ENCODE measurements at regions not wholly inside any gene's neighbourhood (a gene's known extent, or its start where the extent isn't known, plus 50 kb on each side); places are given as distances from the start of the nearest gene placed in this dataset.
"Not testable (repeated sequence)": the region's sequence is repeated elsewhere in the genome, so short reads cannot be mapped to it uniquely, and the experiment has no call there.

DNA sequence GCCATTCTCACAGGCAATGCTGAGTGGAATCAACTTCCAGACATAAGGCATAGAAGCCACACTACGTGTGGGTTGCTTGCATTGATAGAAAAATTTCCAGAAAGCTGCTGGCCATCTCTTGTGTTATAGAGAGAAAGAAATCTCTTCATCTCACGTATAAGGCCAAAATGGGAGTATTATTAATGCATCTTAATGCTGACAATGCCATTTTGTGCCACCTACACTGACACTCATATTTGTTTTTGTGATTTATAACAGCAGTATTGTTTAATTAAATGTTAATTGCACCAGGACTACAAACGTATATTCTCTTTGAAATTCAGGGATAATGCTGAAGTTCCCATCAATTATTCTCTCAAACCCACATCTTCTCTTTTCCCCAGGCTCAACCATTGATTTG lies 56.1 kb upstream of the TMEM132D start:
- no peak for DNase-seq

- DNase-seq = no peak
Measured at GRCh38 chr12:129961091-129961490, 57.3 kb upstream of the TMEM132D start.

DNA sequence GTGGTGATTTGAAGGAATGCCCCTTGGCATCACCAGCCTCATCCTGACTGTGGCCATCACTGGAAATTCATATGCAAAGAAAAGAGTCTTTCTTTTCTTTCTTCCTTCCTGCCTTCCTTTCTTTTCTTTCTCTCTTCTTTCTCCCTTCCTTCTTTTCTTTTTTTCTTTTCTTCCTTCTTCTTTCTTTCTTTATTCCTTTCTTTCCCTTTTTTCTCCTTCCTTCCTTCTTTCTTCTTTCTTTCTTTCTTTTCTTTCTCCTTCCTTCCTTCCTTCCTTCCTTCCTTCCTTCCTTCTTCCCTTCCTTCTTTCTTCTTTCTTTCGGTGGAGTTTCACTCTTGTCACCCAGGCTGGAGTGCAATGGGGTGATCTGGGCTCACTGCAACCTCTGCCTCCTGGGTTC lies 58.0 kb upstream of the TMEM132D start:
- DNase-seq = no peak

GRCh38 chr12:129964300-129964699 lies 60.5 kb upstream of the TMEM132D start:
- no peak for DNase-seq

- DNase-seq = no peak
Measured at GRCh38 chr12:129964826-129965457, 61.1 kb upstream of the TMEM132D start.

GRCh38 chr12:129966146-129966995 lies 62.5 kb upstream of the TMEM132D start:
- DNase-seq = no peak

- DNase-seq = no peak
Measured at GRCh38 chr12:129971721-129972120, 67.9 kb upstream of the TMEM132D start.

DNA sequence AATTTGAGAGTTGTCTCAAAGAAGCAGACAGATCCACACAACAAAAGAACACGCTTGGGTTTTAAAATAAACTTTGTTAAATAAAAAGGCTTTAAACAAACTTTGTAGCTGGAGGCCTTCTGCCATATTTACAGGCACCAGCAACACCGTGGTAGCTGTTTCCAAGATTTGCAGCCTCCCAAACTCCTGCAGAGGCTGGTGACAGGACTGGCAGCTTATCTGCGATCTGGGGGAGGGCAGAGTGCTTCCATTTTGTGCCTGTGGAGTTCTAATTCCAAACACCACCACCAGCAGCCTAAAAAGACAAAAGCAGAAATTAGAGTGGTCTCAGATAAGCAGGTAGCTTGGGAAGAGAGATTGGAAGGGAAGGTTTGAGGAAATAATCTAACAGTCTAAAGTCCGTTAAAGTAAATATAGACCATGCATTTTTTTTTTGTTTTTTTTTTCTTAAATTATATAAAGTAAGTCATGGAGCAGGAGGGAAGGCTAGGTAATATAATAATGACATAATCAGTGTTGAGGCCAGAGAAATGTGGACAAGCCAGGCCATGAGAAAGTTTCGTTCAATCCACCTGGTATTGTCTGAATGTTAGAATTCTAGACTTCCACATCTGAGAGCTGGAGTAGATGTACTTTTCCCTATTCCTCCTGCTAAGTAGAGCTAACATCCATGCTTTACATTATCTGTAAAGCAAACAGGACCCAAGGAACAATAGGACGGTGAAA lies 69.6 kb upstream of the TMEM132D start:
- DNase-seq = no peak

DNA sequence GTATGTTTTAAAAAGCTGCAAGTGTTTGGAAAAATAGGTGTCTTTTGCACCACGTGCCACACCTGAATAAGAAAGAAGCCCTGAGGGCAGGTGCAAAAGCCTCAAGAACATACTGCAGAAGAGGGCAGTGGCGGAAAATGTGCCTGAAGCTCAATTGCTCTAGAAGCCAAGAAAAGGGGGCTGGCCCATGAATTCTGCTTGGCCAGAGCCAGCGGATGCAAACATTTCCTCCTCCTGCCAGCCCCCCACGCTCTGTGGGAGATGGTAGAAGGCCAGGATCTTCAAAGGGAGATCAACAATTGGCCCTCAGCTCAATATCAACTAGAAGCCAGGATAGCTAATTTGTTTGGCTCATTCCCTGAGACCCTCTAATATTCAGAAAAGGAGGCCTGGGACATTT lies 80.3 kb upstream of the TMEM132D start:
- DNase-seq = no peak

- no peak for DNase-seq
Measured at GRCh38 chr12:129987841-129988240, 84.0 kb upstream of the TMEM132D start.

DNA sequence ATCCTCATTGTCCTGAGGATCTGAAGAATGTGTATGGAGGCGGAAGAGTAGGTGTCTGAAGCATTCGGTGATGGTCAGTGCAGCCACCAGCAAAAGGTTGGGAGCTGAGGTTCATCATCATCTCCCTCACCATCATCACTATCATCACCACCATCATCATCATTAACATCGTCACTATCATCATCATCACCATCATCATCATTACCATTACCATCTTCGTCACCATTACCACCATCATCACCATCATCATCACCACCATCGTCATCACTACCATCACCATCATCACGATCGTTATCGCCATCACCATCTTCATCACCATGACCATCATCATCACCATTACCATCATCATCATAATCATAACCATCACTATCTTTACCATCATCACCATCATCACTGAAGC lies 90.8 kb upstream of the TMEM132D start:
- no peak for DNase-seq

GRCh38 chr12:129997239-129997638 lies 93.4 kb upstream of the TMEM132D start:
- no peak for DNase-seq

- not testable (repeated sequence) for DNase-seq
Measured at GRCh38 chr12:130004310-130004877, 100.6 kb upstream of the TMEM132D start.

GRCh38 chr12:130007771-130008170 lies 103.9 kb upstream of the TMEM132D start:
- no peak for DNase-seq

DNA sequence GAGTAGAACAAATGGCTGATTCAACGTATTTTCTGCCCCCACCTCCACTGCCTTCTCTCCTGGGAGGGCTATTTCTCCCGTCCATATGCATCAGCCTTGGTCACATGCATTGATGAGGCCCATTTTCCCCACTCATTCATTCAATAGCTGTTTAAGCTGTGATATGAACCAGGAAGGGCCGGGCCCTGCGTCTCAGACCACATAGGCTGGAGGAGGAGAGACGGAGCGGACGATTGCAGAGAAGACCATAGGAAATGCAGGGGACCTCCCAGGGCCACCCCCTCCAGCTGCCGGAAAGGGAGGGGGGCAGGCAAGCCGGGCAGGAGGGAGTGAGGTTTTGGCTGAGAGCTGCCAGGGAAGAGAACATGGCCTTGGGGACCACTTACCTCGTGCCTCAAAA lies 104.4 kb upstream of the TMEM132D start:
- DNase-seq = no peak

GRCh38 chr12:130009961-130010360 lies 106.1 kb upstream of the TMEM132D start:
- DNase-seq = no peak

DNA sequence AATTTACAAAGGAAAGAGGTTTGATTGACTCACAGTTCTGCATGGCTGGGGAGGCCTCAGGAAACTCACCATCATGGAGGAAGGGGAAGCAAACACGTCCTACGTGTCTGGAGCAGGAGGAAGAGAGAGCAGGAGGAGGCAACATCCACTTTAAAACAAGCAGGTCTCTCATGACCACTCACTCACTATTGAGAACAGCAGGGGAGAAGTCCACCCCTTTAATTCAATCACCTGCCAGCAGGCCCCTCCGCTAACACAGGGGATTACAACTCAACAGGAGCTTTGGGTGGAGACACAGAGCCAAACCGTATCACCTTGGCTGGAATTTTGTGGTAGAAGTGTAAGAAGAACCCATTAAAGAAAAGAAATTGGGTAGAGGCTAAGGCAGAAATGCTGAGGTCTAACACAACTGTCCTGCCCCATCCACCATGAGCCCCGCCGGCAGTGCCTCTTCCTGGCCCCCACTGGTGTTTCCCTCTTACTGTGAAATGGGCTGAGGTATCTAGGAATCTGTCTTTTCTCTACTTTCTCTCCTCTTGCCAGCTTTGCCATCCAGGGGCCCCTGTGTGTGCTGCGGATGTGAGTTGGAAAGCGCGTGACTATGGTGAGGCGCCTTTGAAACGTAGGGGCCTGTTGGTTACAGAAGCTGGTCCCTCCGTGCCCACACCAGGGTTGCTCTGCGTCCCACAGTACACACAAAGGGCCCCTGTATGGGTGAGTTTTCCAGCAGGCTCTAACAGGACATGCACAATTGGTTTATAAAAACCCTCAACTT lies 108.0 kb upstream of the TMEM132D start:
- DNase-seq = no peak

DNA sequence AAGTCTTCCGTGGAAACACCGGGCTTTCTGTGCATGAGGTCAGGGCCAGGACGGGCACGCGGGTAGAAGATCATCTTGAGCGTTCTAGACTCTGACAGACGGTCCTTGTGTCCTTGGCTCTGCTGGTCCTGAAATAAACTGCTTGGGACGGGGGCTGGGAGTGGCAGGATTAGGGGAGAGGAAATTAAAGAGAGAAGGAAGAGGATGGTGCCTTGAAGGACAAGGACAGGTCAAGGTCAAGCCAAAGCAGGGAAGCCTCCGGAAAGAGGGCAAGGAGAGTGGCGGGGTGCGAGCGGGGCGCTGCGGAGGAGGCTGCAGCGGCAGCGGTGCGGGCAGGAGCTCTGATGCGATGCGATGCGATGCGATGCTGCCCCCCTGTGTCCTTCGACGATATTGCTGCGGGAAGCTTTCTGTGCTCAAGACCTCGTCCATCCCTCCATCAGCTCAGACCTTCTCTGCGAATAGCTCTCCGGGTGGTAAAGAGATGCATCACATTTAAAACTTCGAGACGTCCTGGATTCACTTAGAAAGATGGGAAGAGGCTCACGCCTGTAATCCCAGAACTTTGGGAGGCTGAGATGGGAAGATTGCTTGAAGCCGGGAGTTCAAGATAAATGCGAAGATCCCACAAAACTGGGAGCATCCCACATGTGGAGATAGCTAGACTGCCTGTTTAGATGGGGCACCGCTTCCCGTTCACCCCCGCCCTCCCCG lies 110.1 kb upstream of the TMEM132D start:
- DNase-seq = peak; percentile 71

- DNase-seq = no peak
Measured at GRCh38 chr12:130014485-130014807, 110.6 kb upstream of the TMEM132D start.

GRCh38 chr12:130016194-130016593 lies 112.4 kb upstream of the TMEM132D start:
- DNase-seq = no peak

- no peak for DNase-seq
Measured at GRCh38 chr12:130016986-130017385, 113.2 kb upstream of the TMEM132D start.
